K562 (cell line): ENCODE measurements at regions not wholly inside any gene's neighbourhood (a gene's known extent, or its start where the extent isn't known, plus 50 kb on each side); places are given as distances from the start of the nearest gene placed in this dataset.

Source experiments
- ATAC-seq: fragments of 200-7000 bp; cut with Tn5 transposase; 3 replicates; pipeline ENCODE4 v1.9.1; 2020; ENCODE audit warnings: moderate library complexity
- BruUV-seq: library from RNA; stranded (reverse); fragments of 400-500 nt; replicated peaks from 2 replicates; lab custom pipeline; 2021; lab: Mats Ljungman, UMichigan
- CTCF ChIA-PET: fragments of 300-600 bp; formaldehyde crosslinking; extraction: SDS; loops from one replicate; lab custom pipeline; 2021; ENCODE audit warnings: low intra/inter-chr PET ratio; lab: Yijun Ruan, JAX
- POLR2A ChIA-PET: fragments of 300-600, 350-650 bp; sonication (Branson Sonifier 250); formaldehyde crosslinking; extraction: SDS; loops from one replicate; lab custom pipeline; 2021; ENCODE audit warnings: antibody characterized with exemption, inconsistent platforms; lab: Yijun Ruan, JAX
- DNase-seq, 4 experiments: peaks; one replicate each; pipeline versions ENCODE4 v3.0.0 to v3.0.0-alpha.2; 2011 to 2018; ENCODE audit warnings: low spot score in 3 of 4, mixed read lengths in 3 of 4; ENCODE audit errors: extremely low read depth in 1 of 4
- FAIRE-seq: peaks from 2 replicates; lab custom pipeline; 2011; peaks lifted over from hg19 to GRCh38; lab: Jason Lieb, UNC
- H2AFZ ChIP-seq: 2 replicates; pipeline ENCODE4 v1.6.0; 2011; ENCODE audit warnings: low read depth, low read length, control low read depth, inconsistent platforms
- H3K27ac ChIP-seq: fragments of 200-600 bp; 3 replicates; pipeline ENCODE4 v1.8.0; 2011; ENCODE audit warnings: low read depth, mild to moderate bottlenecking, control low read depth, inconsistent platforms, low read length, moderate library complexity, mixed read lengths; ENCODE audit errors: extremely low read depth
- H3K27me3 ChIP-seq, 2 experiments: fragments of 300-600 bp in 1 of 2; 2 replicates in 1 of 2; 3 replicates in 1 of 2; pipeline versions ENCODE4 v1.6.0 to v1.8.0; 2011; ENCODE audit warnings: inconsistent platforms in 2 of 2, low read length in 2 of 2, mild to moderate bottlenecking in 1 of 2, mixed read lengths in 1 of 2, moderate library complexity in 1 of 2; ENCODE audit not compliant: control insufficient read depth in 2 of 2, insufficient read depth in 2 of 2
- H3K36me3 ChIP-seq: fragments of 300-600 bp; 3 replicates; pipeline ENCODE4 v1.8.0; 2011; ENCODE audit warnings: mild to moderate bottlenecking, low read length, inconsistent platforms; ENCODE audit not compliant: control insufficient read depth, insufficient read depth
- H3K4me1 ChIP-seq, 2 experiments: fragments of 200-600 bp in 1 of 2; replicated peaks in 1 of 2; 2 replicates in 1 of 2; 3 replicates in 1 of 2; pipeline versions ENCODE4 v1.5.1 to v1.8.0; 2011; ENCODE audit warnings: inconsistent platforms in 2 of 2, low read length in 2 of 2, mild to moderate bottlenecking in 1 of 2, mixed read lengths in 1 of 2, moderate library complexity in 1 of 2; ENCODE audit not compliant: control insufficient read depth in 2 of 2, insufficient read depth in 2 of 2
- H3K4me2 ChIP-seq: 2 replicates; pipeline ENCODE4 v1.6.1; 2011; ENCODE audit warnings: low read length, control low read depth, inconsistent platforms, mixed read lengths; ENCODE audit not compliant: insufficient read depth
- H3K4me3 ChIP-seq: fragments of 200-600 bp; sonication (generic), shearing (Covaris generic); 2 replicates; pipeline ENCODE4 v1.5.1; 2016; ENCODE audit warnings: control low read depth, inconsistent platforms
- H3K79me2 ChIP-seq: fragments of 200-600 bp; 3 replicates; pipeline ENCODE4 v1.8.0; 2011; ENCODE audit warnings: low read length, inconsistent platforms; ENCODE audit not compliant: control insufficient read depth, insufficient read depth
- H3K9ac ChIP-seq, 2 experiments: 2 replicates each; pipeline versions ENCODE4 v1.6.0 to v1.6.1; 2011; ENCODE audit warnings: low read depth in 2 of 2, low read length in 2 of 2, control low read depth in 1 of 2, inconsistent platforms in 1 of 2, mild to moderate bottlenecking in 1 of 2, mixed read lengths in 1 of 2; ENCODE audit not compliant: insufficient read depth in 1 of 2
- H3K9me1 ChIP-seq: one replicate; pipeline ENCODE4 v1.6.0; 2011; ENCODE audit warnings: inconsistent platforms, mild to moderate bottlenecking, low read length, moderate library complexity; ENCODE audit not compliant: control insufficient read depth, insufficient read depth
- H3K9me3 ChIP-seq: replicated peaks from 2 replicates; pipeline ENCODE4 v1.5.1; 2011; ENCODE audit warnings: low read depth, low read length, inconsistent platforms; ENCODE audit not compliant: control insufficient read depth, insufficient read depth
- H4K20me1 ChIP-seq: replicated peaks from 2 replicates; pipeline ENCODE4 v1.6.1; 2011; ENCODE audit warnings: low read length, inconsistent platforms, mixed read lengths; ENCODE audit not compliant: control insufficient read depth, insufficient read depth
- BCOR ChIP-seq: fragments of 450-650 bp; IDR thresholded peaks from 2 replicates; pipeline ENCODE4 v1.6.1; 2016
- BDP1 ChIP-seq: IDR thresholded peaks from 3 replicates; pipeline ENCODE4 v1.6.1; 2011; ENCODE audit not compliant: insufficient read length, insufficient read depth
- HMGN3 ChIP-seq: IDR thresholded peaks from 2 replicates; pipeline ENCODE4 v1.6.1; 2011; ENCODE audit warnings: borderline replicate concordance, low read depth, mild to moderate bottlenecking, mixed read lengths, low read length; ENCODE audit not compliant: insufficient read length; ENCODE audit errors: extremely low read depth
- HNRNPK ChIP-seq: fragments of 200-400 bp; formaldehyde crosslinking; IDR thresholded peaks from one replicate; pipeline ENCODE4 v1.6.1; 2018; ENCODE audit warnings: mild to moderate bottlenecking, low read depth, low read length; ENCODE audit not compliant: poor library complexity, severe bottlenecking
- OTX1 ChIP-seq: fragments of 450-650 bp; formaldehyde crosslinking; IDR thresholded peaks from 2 replicates; pipeline ENCODE4 v1.4.0; 2022; ENCODE audit warnings: mild to moderate bottlenecking
- TEAD1 ChIP-seq, 2 experiments: fragments of 450-650 bp in 1 of 2; sonication (generic) in 1 of 2; formaldehyde crosslinking; IDR thresholded peaks; 2 replicates each; pipeline versions ENCODE4 v1.4.0 to v1.8.0; 2020 to 2022; ENCODE audit warnings: mild to moderate bottlenecking in 2 of 2, missing genetic modification reagents in 1 of 2
- ZNF644 ChIP-seq: fragments of 200-800 bp; sonication (Bioruptor generic); IDR thresholded peaks from 2 replicates; pipeline ENCODE4 v1.6.1; 2016; ENCODE audit warnings: low read depth, missing genetic modification characterization, missing compliant biosample characterization
- ZSCAN32 ChIP-seq: fragments of 450-650 bp; formaldehyde crosslinking; IDR thresholded peaks from 2 replicates; pipeline ENCODE4 v1.4.0; 2020; ENCODE audit warnings: mild to moderate bottlenecking, moderate library complexity
- WGBS: fragments of 100-300 bp; shearing (Covaris generic); methylation state at CpG from one replicate; pipeline ENCODE4 v1.1.6; 2016; ENCODE audit warnings: low coverage, mixed read lengths; ENCODE audit not compliant: insufficient coverage; ENCODE audit errors: missing lambda C conversion rate; 5-methylcytosine and 5-hydroxymethylcytosine counted together
- in situ Hi-C: fragments of 300-500 bp; cut with MboI; formaldehyde crosslinking; loops from 4 replicates; pipeline ENCODE4 v1.15.0; 2018; ENCODE audit warnings: inconsistent platforms, mixed read lengths
- intact Hi-C: fragments of 100-400 bp; cut with micrococcal nuclease; formaldehyde crosslinking; loops from 2 replicates; pipeline ENCODE4 v1.14.2; 2022
- TF ChIP-seq, protein P1 (sequence below): fragments of 250-450 bp; sonication (Bioruptor Pico); IDR thresholded peaks from 2 replicates; pipeline ENCODE4 v1.5.0; 2020; ENCODE audit warnings: mild to moderate bottlenecking
- TF ChIP-seq, protein P2 (sequence below): fragments of 250-450 bp; sonication (Bioruptor Pico); IDR thresholded peaks from 2 replicates; pipeline ENCODE4 v1.9.0; 2021; ENCODE audit warnings: mild to moderate bottlenecking

DNA sequence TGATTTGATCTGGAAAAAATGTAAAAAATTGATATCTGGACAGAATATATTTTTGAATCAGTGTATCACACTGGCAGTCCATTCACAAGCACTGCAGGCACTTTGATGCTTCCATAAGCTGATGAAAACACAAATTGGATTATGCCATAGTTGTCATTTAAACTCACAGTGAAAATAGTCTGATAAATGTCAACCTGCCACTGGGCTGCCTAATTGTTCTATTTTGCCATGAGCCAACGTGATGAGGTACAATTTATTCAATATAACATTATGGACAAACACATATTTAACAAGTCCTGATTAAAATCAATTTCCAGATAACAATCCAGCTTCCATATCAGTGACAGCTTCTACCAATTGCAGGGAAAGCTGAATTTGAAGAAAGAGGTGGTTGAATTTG, 1244.9 kb downstream of the EFNB2 start (continued):
- no peak for TF ChIP-seq OTX1 (CRISPR knock-in tag)
- TF ChIP-seq, protein P1, sequence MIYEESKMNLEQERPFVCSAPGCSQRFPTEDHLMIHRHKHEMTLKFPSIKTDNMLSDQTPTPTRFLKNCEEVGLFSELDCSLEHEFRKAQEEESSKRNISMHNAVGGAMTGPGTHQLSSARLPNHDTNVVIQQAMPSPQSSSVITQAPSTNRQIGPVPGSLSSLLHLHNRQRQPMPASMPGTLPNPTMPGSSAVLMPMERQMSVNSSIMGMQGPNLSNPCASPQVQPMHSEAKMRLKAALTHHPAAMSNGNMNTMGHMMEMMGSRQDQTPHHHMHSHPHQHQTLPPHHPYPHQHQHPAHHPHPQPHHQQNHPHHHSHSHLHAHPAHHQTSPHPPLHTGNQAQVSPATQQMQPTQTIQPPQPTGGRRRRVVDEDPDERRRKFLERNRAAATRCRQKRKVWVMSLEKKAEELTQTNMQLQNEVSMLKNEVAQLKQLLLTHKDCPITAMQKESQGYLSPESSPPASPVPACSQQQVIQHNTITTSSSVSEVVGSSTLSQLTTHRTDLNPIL (CRISPR knock-in tag), result no peak
- TF ChIP-seq, all 486 proteins: peak for 0

DNA sequence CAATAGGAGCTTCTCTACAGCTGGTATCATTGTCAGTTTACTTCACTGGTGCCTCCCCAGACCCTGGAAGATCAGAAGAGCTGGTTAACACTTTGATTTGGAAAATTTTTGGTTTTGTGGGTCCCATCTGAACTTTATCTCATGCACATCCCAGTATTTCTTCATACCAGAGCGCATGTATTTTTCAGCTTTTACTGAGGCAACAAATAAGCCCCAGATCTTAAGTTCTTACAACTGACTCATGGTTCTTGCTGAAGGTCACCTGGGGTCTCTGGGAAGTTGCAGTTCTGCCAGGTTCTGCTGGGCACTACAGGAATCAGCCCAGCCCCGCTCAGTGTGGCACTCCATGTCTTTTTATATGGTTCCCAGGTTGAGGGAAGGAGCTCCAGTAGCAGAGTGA, 1249.9 kb downstream of the EFNB2 start:
- no peak overlapping the region for H2AFZ ChIP-seq
- no peaks in the 10 kb centered on the region for H3K27me3 ChIP-seq
- CTCF ChIA-PET, result no interaction called here
- FAIRE-seq (no peak), DNase-seq (no peak), ATAC-seq (no peak)
- POLR2A ChIA-PET, result no interaction called here
- no peak overlapping the region for H3K27ac ChIP-seq
- no peaks in the 10 kb centered on the region for H3K79me2 ChIP-seq
- BruUV-seq, result no TSS peak
- no peaks in the 10 kb centered on the region for H3K9me3 ChIP-seq
- in situ Hi-C loops (no loop called here), intact Hi-C loops (no loop called here)
- no peaks in the 10 kb centered on the region for H4K20me1 ChIP-seq
- H3K4me1 ChIP-seq, result no peaks in the 10 kb centered on the region
- H3K9ac ChIP-seq, result no peak overlapping the region
- 0% methylated on average over 2 of the region's 2 CpGs for WGBS
- no peak overlapping the region for H3K4me2 ChIP-seq
- no peak overlapping the region for H3K4me3 ChIP-seq
- H3K36me3 ChIP-seq, result no peaks in the 10 kb centered on the region
- TF ChIP-seq ZSCAN32 (CRISPR knock-in tag), result no peak
- no peak for TF ChIP-seq ZNF644
- no peak for TF ChIP-seq HNRNPK
- TF ChIP-seq HMGN3, result no peak
- TF ChIP-seq, protein P2, sequence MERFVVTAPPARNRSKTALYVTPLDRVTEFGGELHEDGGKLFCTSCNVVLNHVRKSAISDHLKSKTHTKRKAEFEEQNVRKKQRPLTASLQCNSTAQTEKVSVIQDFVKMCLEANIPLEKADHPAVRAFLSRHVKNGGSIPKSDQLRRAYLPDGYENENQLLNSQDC (CRISPR knock-in tag), result no peak
- no peak for TF ChIP-seq BDP1
- TF ChIP-seq TEAD1 (CRISPR knock-in tag; IDR thresholded peaks at IDR 0.05), result no peak
- TF ChIP-seq BCOR, result no peak
- TF ChIP-seq, all 486 proteins: peak for 0
- no peaks in the 10 kb centered on the region for H3K9me1 ChIP-seq
